A204.1 (cell line): ENCODE measurements at regions not wholly inside any gene's neighbourhood (a gene's known extent, or its start where the extent isn't known, plus 50 kb on each side); places are given as distances from the start of the nearest gene placed in this dataset.
"Not testable (repeated sequence)": the region's sequence is repeated elsewhere in the genome, so short reads cannot be mapped to it uniquely, and the experiment has no call there.

Source experiments
- FAIRE-seq: peaks from 2 replicates; lab custom pipeline; 2012; peaks lifted over from hg19 to GRCh38; lab: Jason Lieb, UNC

- no peak for FAIRE-seq
Measured at GRCh38 chr12:19992311-19992710, 376.0 kb upstream of the PDE3A start.

GRCh38 chr12:19994968-19995367 lies 373.4 kb upstream of the PDE3A start:
- peak; percentile 64 for FAIRE-seq

GRCh38 chr12:19997656-19998400 lies 370.5 kb upstream of the PDE3A start:
- no peak for FAIRE-seq

GRCh38 chr12:19998411-19998810 lies 369.9 kb upstream of the PDE3A start:
- FAIRE-seq, result no peak

- FAIRE-seq, result no peak
Measured at GRCh38 chr12:19998961-19999804, 369.2 kb upstream of the PDE3A start.

- FAIRE-seq, result no peak
Measured at GRCh38 chr12:19999805-20000138, 368.6 kb upstream of the PDE3A start.

GRCh38 chr12:20000229-20000849 lies 368.0 kb upstream of the PDE3A start:
- no peak for FAIRE-seq

GRCh38 chr12:20003252-20003651 lies 365.1 kb upstream of the PDE3A start:
- no peak for FAIRE-seq

GRCh38 chr12:20004952-20005351 lies 363.4 kb upstream of the PDE3A start:
- FAIRE-seq, result no peak

GRCh38 chr12:20006871-20007730 lies 361.2 kb upstream of the PDE3A start:
- FAIRE-seq, result no peak

- not testable (repeated sequence) for FAIRE-seq
Measured at GRCh38 chr12:20009965-20010364, 358.4 kb upstream of the PDE3A start.

GRCh38 chr12:20011200-20011599 lies 357.1 kb upstream of the PDE3A start:
- no peak for FAIRE-seq

- FAIRE-seq, result no peak
Measured at GRCh38 chr12:20017802-20018201, 350.5 kb upstream of the PDE3A start.

GRCh38 chr12:20018406-20018805 lies 349.9 kb upstream of the PDE3A start:
- FAIRE-seq, result no peak

GRCh38 chr12:20024194-20024593 lies 344.1 kb upstream of the PDE3A start:
- no peak for FAIRE-seq

GRCh38 chr12:20028033-20028432 lies 340.3 kb upstream of the PDE3A start:
- FAIRE-seq, result no peak

- FAIRE-seq, result no peak
Measured at GRCh38 chr12:20030826-20031225, 337.5 kb upstream of the PDE3A start.

- no peak for FAIRE-seq
Measured at GRCh38 chr12:20039562-20039961, 328.8 kb upstream of the PDE3A start.

GRCh38 chr12:20040184-20040583 lies 328.2 kb upstream of the PDE3A start:
- FAIRE-seq, result no peak

GRCh38 chr12:20040831-20041230 lies 327.5 kb upstream of the PDE3A start:
- no peak for FAIRE-seq

GRCh38 chr12:20044351-20044750 lies 324.0 kb upstream of the PDE3A start:
- FAIRE-seq, result no peak

- FAIRE-seq, result no peak
Measured at GRCh38 chr12:20044846-20045245, 323.5 kb upstream of the PDE3A start.
